WTC11 (cell line): ENCODE measurements at regions not wholly inside any gene's neighbourhood (a gene's known extent, or its start where the extent isn't known, plus 50 kb on each side); places are given as distances from the start of the nearest gene placed in this dataset.

Experiments used
- ATF2 ChIP-seq: sonication (generic); formaldehyde crosslinking; IDR thresholded peaks from 2 replicates; pipeline ENCODE4 v1.8.1; 2022; ENCODE audit warnings: low read depth, missing genetic modification reagents, borderline replicate concordance
- ATF3 ChIP-seq: sonication (generic); formaldehyde crosslinking; conservative IDR thresholded peaks from 2 replicates; pipeline ENCODE4 v1.8.1; 2022; ENCODE audit warnings: mild to moderate bottlenecking, missing genetic modification reagents
- CREM ChIP-seq: sonication (generic); formaldehyde crosslinking; IDR thresholded peaks from 2 replicates; pipeline ENCODE4 v1.8.1; 2022; ENCODE audit warnings: mild to moderate bottlenecking, missing genetic modification reagents, moderate library complexity
- CTCF ChIP-seq: fragments of 200-600 bp; IDR thresholded peaks from 2 replicates; pipeline ENCODE4 v1.8.0; 2022; ENCODE audit warnings: antibody characterized with exemption
- ELF4 ChIP-seq: sonication (generic); formaldehyde crosslinking; IDR thresholded peaks from 2 replicates; pipeline ENCODE4 v1.8.1; 2022; ENCODE audit warnings: low read depth, mild to moderate bottlenecking, moderate library complexity, missing genetic modification reagents
- NR3C1 ChIP-seq: sonication (generic); formaldehyde crosslinking; conservative IDR thresholded peaks from 2 replicates; pipeline ENCODE4 v1.8.1; 2023; ENCODE audit warnings: low read depth, mild to moderate bottlenecking, missing genetic modification reagents
- RELA ChIP-seq: sonication (generic); formaldehyde crosslinking; IDR thresholded peaks from 2 replicates; pipeline ENCODE4 v1.8.1; 2022; ENCODE audit warnings: missing genetic modification reagents, mild to moderate bottlenecking, borderline replicate concordance
- TEAD4 ChIP-seq: sonication (generic); formaldehyde crosslinking; IDR thresholded peaks from 2 replicates; pipeline ENCODE4 v1.8.0; 2022; ENCODE audit warnings: mild to moderate bottlenecking, missing genetic modification reagents
- ZNF121 ChIP-seq: sonication (generic); formaldehyde crosslinking; IDR thresholded peaks from 2 replicates; pipeline ENCODE4 v1.8.0; 2023; ENCODE audit warnings: missing genetic modification reagents

- no peak for TF ChIP-seq CREM (CRISPR knock-in tag)
- no peak for TF ChIP-seq ZNF121 (CRISPR knock-in tag)
- TF ChIP-seq ATF3: no peak
- no peak for TF ChIP-seq NR3C1 (CRISPR knock-in tag)
- TF ChIP-seq ATF2 (CRISPR knock-in tag): no peak
- TF ChIP-seq CTCF: no peak
- TF ChIP-seq TEAD4 (CRISPR knock-in tag): no peak
- no peak for TF ChIP-seq RELA (CRISPR knock-in tag)
- TF ChIP-seq ELF4 (CRISPR knock-in tag): no peak
Measured at GRCh38 chr2:58387701-58388100, 146.6 kb upstream of the FANCL start.
